ENCODE measurements at regions not wholly inside any gene's neighbourhood (a gene's known extent, or its start where the extent isn't known, plus 50 kb on each side); places are given as distances from the start of the nearest gene placed in this dataset.

- H3K4me1 ChIP-seq, result peaks cover 0 to 7% (median 0%) of the 10 kb centered on the region in 4 donors
- H3K27ac ChIP-seq, result no peak overlapping the region
- H3K9me3 ChIP-seq, result no peaks in the 10 kb centered on the region
- H3K27me3 ChIP-seq, result no peaks in the 10 kb centered on the region
- TF ChIP-seq POLR2A (IDR thresholded peaks at IDR 0.05), result no peak
- TF ChIP-seq, protein P1, sequence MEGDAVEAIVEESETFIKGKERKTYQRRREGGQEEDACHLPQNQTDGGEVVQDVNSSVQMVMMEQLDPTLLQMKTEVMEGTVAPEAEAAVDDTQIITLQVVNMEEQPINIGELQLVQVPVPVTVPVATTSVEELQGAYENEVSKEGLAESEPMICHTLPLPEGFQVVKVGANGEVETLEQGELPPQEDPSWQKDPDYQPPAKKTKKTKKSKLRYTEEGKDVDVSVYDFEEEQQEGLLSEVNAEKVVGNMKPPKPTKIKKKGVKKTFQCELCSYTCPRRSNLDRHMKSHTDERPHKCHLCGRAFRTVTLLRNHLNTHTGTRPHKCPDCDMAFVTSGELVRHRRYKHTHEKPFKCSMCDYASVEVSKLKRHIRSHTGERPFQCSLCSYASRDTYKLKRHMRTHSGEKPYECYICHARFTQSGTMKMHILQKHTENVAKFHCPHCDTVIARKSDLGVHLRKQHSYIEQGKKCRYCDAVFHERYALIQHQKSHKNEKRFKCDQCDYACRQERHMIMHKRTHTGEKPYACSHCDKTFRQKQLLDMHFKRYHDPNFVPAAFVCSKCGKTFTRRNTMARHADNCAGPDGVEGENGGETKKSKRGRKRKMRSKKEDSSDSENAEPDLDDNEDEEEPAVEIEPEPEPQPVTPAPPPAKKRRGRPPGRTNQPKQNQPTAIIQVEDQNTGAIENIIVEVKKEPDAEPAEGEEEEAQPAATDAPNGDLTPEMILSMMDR (IDR thresholded peaks at IDR 0.05), result no peak
- no peak overlapping the region for H3K4me3 ChIP-seq
- no peak for DNase-seq
- no peaks in the 10 kb centered on the region for H3K36me3 ChIP-seq
These were observed 59.6 kb downstream of the OLIG3 start for GRCh38 chr6:137434640-137435039.

DNA sequence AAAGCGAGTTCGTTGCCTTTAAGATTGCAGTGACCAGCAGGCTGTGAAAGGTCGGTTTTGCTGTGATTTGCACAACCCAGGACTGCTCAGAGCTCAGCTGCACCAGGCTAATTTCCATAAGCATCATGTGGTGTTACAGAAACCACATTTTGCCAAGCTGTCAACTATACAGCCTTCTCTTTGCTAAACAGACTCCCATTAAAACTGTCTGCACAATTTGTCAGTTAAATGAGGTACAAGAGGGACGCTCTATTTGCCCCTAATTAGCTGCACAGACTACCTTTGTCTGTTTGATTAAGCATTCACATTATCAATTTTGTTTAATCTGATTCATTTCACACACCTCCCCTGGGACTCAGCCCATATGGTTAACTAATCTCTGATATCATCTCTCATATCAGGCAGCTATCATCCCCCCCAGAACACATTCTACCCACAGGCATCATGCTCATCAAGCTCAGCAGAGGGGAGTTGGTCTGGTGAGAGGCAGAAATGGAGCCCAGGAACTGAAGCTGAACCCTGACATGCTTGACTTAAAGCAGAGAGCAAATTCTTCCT is 62.1 kb downstream of the OLIG3 start:
- DNase-seq, result peak in 1 of 3 donors; percentile 41
- no peaks in the 10 kb centered on the region for H3K9me3 ChIP-seq
- TF ChIP-seq POLR2A (IDR thresholded peaks at IDR 0.05), result no peak
- TF ChIP-seq, protein P1 (IDR thresholded peaks at IDR 0.05), result no peak

DNA sequence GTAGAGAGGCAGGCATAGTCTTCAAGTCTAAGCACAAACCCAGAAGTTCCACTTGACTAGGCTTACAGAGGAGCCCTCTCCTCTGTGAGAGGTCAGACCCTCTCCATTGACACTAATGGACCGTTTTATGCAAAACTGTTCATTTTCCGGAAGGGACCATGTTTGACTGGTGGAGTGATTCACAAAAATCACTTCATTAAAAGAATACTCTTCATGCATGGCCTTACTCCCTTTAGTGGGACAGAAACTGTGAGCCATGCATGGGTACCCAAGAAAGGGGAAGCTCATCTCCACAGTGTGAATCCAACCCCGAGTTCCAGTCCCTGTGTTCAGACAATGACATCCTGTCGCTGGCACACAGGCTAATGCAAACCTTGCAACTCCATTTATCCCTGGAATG is 63.2 kb downstream of the OLIG3 start:
- Histone ChIP-seq H3K27ac (peak overlapping the region in 1 of 4 donors; percentile 28), H3K36me3 (no peaks in the 10 kb centered on the region), H3K4me3 (no peak overlapping the region), H3K27me3 (no peaks in the 10 kb centered on the region), H3K9me3 (no peaks in the 10 kb centered on the region), H3K4me1 (peaks cover 0 to 7% (median 0%) of the 10 kb centered on the region in 4 donors)
- peak in 2 of 3 donors; percentile 62 to 65 for DNase-seq
- TF ChIP-seq, protein P1 (IDR thresholded peaks at IDR 0.05), result no peak
- no peak for TF ChIP-seq POLR2A (IDR thresholded peaks at IDR 0.05)

More for the DNA sequence above, 62.1 kb downstream of the OLIG3 start:
- Histone ChIP-seq H3K27me3 (no peaks in the 10 kb centered on the region), H3K4me3 (no peak overlapping the region), H3K36me3 (no peaks in the 10 kb centered on the region), H3K4me1 (peaks cover 0 to 7% (median 0%) of the 10 kb centered on the region in 4 donors), H3K27ac (peak overlapping the region in 1 of 4 donors; percentile 28)

GRCh38 chr6:137427656-137428290 is 66.4 kb downstream of the OLIG3 start:
- Histone ChIP-seq H3K36me3 (no peaks in the 10 kb centered on the region), H3K27ac (no peak overlapping the region), H3K4me3 (no peak overlapping the region), H3K27me3 (no peaks in the 10 kb centered on the region), H3K9me3 (no peaks in the 10 kb centered on the region), H3K4me1 (peaks cover 0 to 7% (median 0%) of the 10 kb centered on the region in 4 donors)
- no peak for DNase-seq
- TF ChIP-seq, protein P1 (IDR thresholded peaks at IDR 0.05), result no peak
- no peak for TF ChIP-seq POLR2A (IDR thresholded peaks at IDR 0.05)

- no peak for DNase-seq
- no peaks in the 10 kb centered on the region for H3K9me3 ChIP-seq
- no peaks in the 10 kb centered on the region for H3K36me3 ChIP-seq
- peaks cover 0 to 4% (median 0%) of the 10 kb centered on the region in 4 donors for H3K4me1 ChIP-seq
- no peak overlapping the region for H3K27ac ChIP-seq
- no peaks in the 10 kb centered on the region for H3K27me3 ChIP-seq
- TF ChIP-seq, protein P1 (IDR thresholded peaks at IDR 0.05), result no peak
- TF ChIP-seq POLR2A (IDR thresholded peaks at IDR 0.05), result no peak
- no peak overlapping the region for H3K4me3 ChIP-seq
These were observed 68.0 kb downstream of the OLIG3 start for GRCh38 chr6:137426007-137426689.

Data from Peyer's patch (tissue), 4 donors.